H1 (cell line): ENCODE measurements at regions not wholly inside any gene's neighbourhood (a gene's known extent, or its start where the extent isn't known, plus 50 kb on each side); places are given as distances from the start of the nearest gene placed in this dataset.

ENCODE experiments used
- CTCF ChIA-PET: fragments of 300-600 bp; sonication (Branson Sonifier 250); formaldehyde crosslinking; loops from one replicate; lab custom pipeline; 2021; ENCODE audit not compliant: partially characterized antibody; lab: Charles Lee
- POLR2A ChIA-PET: fragments of 300-600 bp; sonication (Branson Sonifier 250); formaldehyde crosslinking; loops from one replicate; lab custom pipeline; 2021; ENCODE audit warnings: inconsistent platforms; ENCODE audit not compliant: partially characterized antibody; lab: Charles Lee
- DNase-seq, 2 experiments: peaks; one replicate each; pipeline versions ENCODE4 v3.0.0 to v3.0.0-alpha.2; 2010 to 2022; ENCODE audit warnings: low spot score in 2 of 2, low read depth in 1 of 2, mixed read lengths in 1 of 2
- FAIRE-seq: peaks from 2 replicates; lab custom pipeline; 2011; peaks lifted over from hg19 to GRCh38; lab: Jason Lieb, UNC
- H2AFZ ChIP-seq: 2 replicates; pipeline ENCODE4 v1.8.1; 2012; ENCODE audit warnings: low read length, inconsistent platforms
- H2AK5ac ChIP-seq: 2 replicates; pipeline ENCODE4 v1.6.1; 2013; ENCODE audit warnings: low read depth, low read length
- H2BK120ac ChIP-seq: replicated peaks from 2 replicates; pipeline ENCODE3; 2013; ENCODE audit warnings: low read depth, low read length, inconsistent platforms
- H2BK12ac ChIP-seq: 2 replicates; pipeline ENCODE4 v1.6.1; 2013; ENCODE audit warnings: low read depth, low read length
- H2BK15ac ChIP-seq: 2 replicates; pipeline ENCODE4 v1.6.1; 2013; ENCODE audit warnings: low read length
- H2BK20ac ChIP-seq: 2 replicates; pipeline ENCODE4 v1.6.1; 2013; ENCODE audit warnings: low read length
- H2BK5ac ChIP-seq: 2 replicates; pipeline ENCODE4 v1.6.1; 2013; ENCODE audit warnings: low read depth, low read length
- H3K14ac ChIP-seq: 2 replicates; pipeline ENCODE4 v1.6.1; 2013; ENCODE audit warnings: inconsistent platforms; ENCODE audit not compliant: insufficient read length
- H3K18ac ChIP-seq: 2 replicates; pipeline ENCODE4 v1.6.1; 2013; ENCODE audit warnings: low read length; ENCODE audit errors: extremely low read depth
- H3K23ac ChIP-seq: 2 replicates; pipeline ENCODE4 v1.6.1; 2013; ENCODE audit warnings: inconsistent platforms; ENCODE audit not compliant: insufficient read length
- H3K23me2 ChIP-seq: 2 replicates; pipeline ENCODE4 v1.6.1; 2013; ENCODE audit warnings: low read depth, low read length
- H3K27ac ChIP-seq: 2 replicates; pipeline ENCODE4 v1.6.1; 2011; ENCODE audit warnings: low read depth, low read length, inconsistent platforms
- H3K27me3 ChIP-seq, 4 experiments: replicated peaks in 1 of 4; 1 replicate in 1 of 4; 2 replicates in 3 of 4; pipeline versions ENCODE4 v1.6.1 to v1.8.1; 2011 to 2013; ENCODE audit warnings: low read length in 3 of 4, mild to moderate bottlenecking in 3 of 4, inconsistent platforms in 2 of 4, mixed read lengths in 2 of 4, moderate library complexity in 1 of 4; ENCODE audit not compliant: control insufficient read depth in 3 of 4, insufficient read depth in 3 of 4; ENCODE audit errors: extremely low read depth in 1 of 4
- H3K36me3 ChIP-seq, 4 experiments: 2 replicates each; pipeline versions ENCODE4 v1.6.1 to v1.8.1; 2011 to 2013; ENCODE audit warnings: mild to moderate bottlenecking in 4 of 4, low read length in 3 of 4, moderate library complexity in 2 of 4, control low read depth in 1 of 4, inconsistent platforms in 1 of 4; ENCODE audit not compliant: insufficient read depth in 4 of 4, control insufficient read depth in 2 of 4
- H3K4ac ChIP-seq: replicated peaks from 2 replicates; pipeline ENCODE3; 2013; ENCODE audit warnings: low read length, low read depth, mixed read lengths, inconsistent platforms; ENCODE audit not compliant: insufficient read length
- H3K4me1 ChIP-seq, 4 experiments: replicated peaks in 1 of 4; 1 replicate in 1 of 4; 2 replicates in 3 of 4; pipeline versions ENCODE4 v1.6.1 to v1.8.1; 2011 to 2013; ENCODE audit warnings: low read length in 3 of 4, inconsistent platforms in 2 of 4, mixed read lengths in 1 of 4; ENCODE audit not compliant: insufficient read depth in 4 of 4, control insufficient read depth in 3 of 4
- H3K4me2 ChIP-seq, 2 experiments: 2 replicates each; pipeline versions ENCODE4 v1.6.1 to v1.8.1; 2011 to 2013; ENCODE audit warnings: low read depth in 2 of 2, low read length in 2 of 2, control low read depth in 1 of 2, inconsistent platforms in 1 of 2, mild to moderate bottlenecking in 1 of 2; ENCODE audit not compliant: insufficient read depth in 1 of 2
- H3K4me3 ChIP-seq, 4 experiments: fragments of 200-600, 300-600 bp in 1 of 4; sonication (generic), shearing (Covaris generic), sonication (Bioruptor Twin) in 1 of 4; 2 replicates each; pipeline versions ENCODE4 v1.5.1 to v1.8.1; 2011 to 2016; ENCODE audit warnings: low read length in 4 of 4, low read depth in 3 of 4, control low read depth in 2 of 4, inconsistent platforms in 2 of 4, mild to moderate bottlenecking in 2 of 4, mixed read lengths in 1 of 4, moderate library complexity in 1 of 4; ENCODE audit not compliant: insufficient read depth in 2 of 4; ENCODE audit errors: extremely low read depth in 1 of 4
- H3K56ac ChIP-seq: replicated peaks from 2 replicates; pipeline ENCODE3; 2013; ENCODE audit warnings: low read depth, mild to moderate bottlenecking, mixed read lengths, low read length, inconsistent platforms; ENCODE audit not compliant: insufficient read length
- H3K79me1 ChIP-seq: 2 replicates; pipeline ENCODE4 v1.6.1; 2013; ENCODE audit warnings: low read depth, low read length, control low read depth
- H3K79me2 ChIP-seq, 2 experiments: 2 replicates each; pipeline versions ENCODE4 v1.6.1 to v1.8.1; 2012 to 2013; ENCODE audit warnings: low read length in 2 of 2, mild to moderate bottlenecking in 2 of 2, inconsistent platforms in 1 of 2; ENCODE audit not compliant: insufficient read depth in 2 of 2, control insufficient read depth in 1 of 2
- H3K9ac ChIP-seq, 4 experiments: replicated peaks in 1 of 4; 1 replicate in 1 of 4; 2 replicates in 3 of 4; pipeline versions ENCODE4 v1.6.1 to v1.8.1; 2011 to 2013; ENCODE audit warnings: low read depth in 3 of 4, low read length in 3 of 4, control low read depth in 2 of 4, mild to moderate bottlenecking in 2 of 4, moderate library complexity in 2 of 4, inconsistent platforms in 1 of 4; ENCODE audit errors: extremely low read depth in 1 of 4
- H3K9me3 ChIP-seq, 2 experiments: 2 replicates each; pipeline versions ENCODE4 v1.6.1 to v1.8.1; 2012 to 2013; ENCODE audit warnings: mild to moderate bottlenecking in 2 of 2, moderate library complexity in 2 of 2, control low read depth in 1 of 2, inconsistent platforms in 1 of 2, low read depth in 1 of 2, low read length in 1 of 2, mixed read lengths in 1 of 2; ENCODE audit not compliant: insufficient read depth in 2 of 2
- H4K20me1 ChIP-seq, 2 experiments: replicated peaks in 1 of 2; 2 replicates each; pipeline versions ENCODE3 to v1.8.1; 2011 to 2013; ENCODE audit warnings: inconsistent platforms in 2 of 2, low read length in 2 of 2, mild to moderate bottlenecking in 1 of 2; ENCODE audit not compliant: insufficient read depth in 2 of 2, control insufficient read depth in 1 of 2
- H4K5ac ChIP-seq: 2 replicates; pipeline ENCODE4 v1.6.1; 2013; ENCODE audit warnings: low read length, low read depth, mixed read lengths, inconsistent platforms; ENCODE audit not compliant: insufficient read length
- H4K8ac ChIP-seq: 2 replicates; pipeline ENCODE4 v1.8.0; 2013; ENCODE audit warnings: mild to moderate bottlenecking, moderate library complexity, low read length, inconsistent platforms; ENCODE audit not compliant: insufficient read depth; ENCODE audit errors: extremely low read depth
- H4K91ac ChIP-seq: replicated peaks from 2 replicates; pipeline ENCODE3; 2013; ENCODE audit warnings: low read length, mixed read lengths, inconsistent platforms; ENCODE audit not compliant: insufficient read length
- FOSL1 ChIP-seq: IDR thresholded peaks from 2 replicates; pipeline ENCODE4 v1.6.1; 2011; ENCODE audit warnings: mild to moderate bottlenecking, low read depth, low read length, moderate library complexity; ENCODE audit not compliant: insufficient read depth
- GTF2F1 ChIP-seq: IDR thresholded peaks from 2 replicates; pipeline ENCODE4 v1.6.1; 2012; ENCODE audit warnings: low read depth, low read length, improper control_type of control experiment, borderline replicate concordance
- KDM1A ChIP-seq: fragments of 200-600, 300-600 bp; sonication (generic); IDR thresholded peaks from 2 replicates; pipeline ENCODE4 v1.7.1; 2016; ENCODE audit warnings: mild to moderate bottlenecking, low read length, borderline replicate concordance
- NANOG ChIP-seq: IDR thresholded peaks from 2 replicates; pipeline ENCODE4 v1.6.1; 2011; ENCODE audit warnings: low read length, low read depth, mild to moderate bottlenecking, inconsistent platforms; ENCODE audit not compliant: insufficient read depth, poor library complexity, severe bottlenecking
- PHF8 ChIP-seq: fragments of 200-600 bp; sonication (generic); conservative IDR thresholded peaks from 2 replicates; pipeline ENCODE4 v1.7.1; 2012; ENCODE audit warnings: low read depth, mild to moderate bottlenecking, inconsistent platforms, low read length, moderate library complexity
- POLR2AphosphoS5 ChIP-seq: IDR thresholded peaks from 2 replicates; pipeline ENCODE4 v1.6.1; 2011; ENCODE audit warnings: low read depth, low read length
- POU5F1 ChIP-seq: IDR thresholded peaks from 2 replicates; pipeline ENCODE4 v1.6.1; 2011; ENCODE audit warnings: low read depth, mild to moderate bottlenecking, low read length, moderate library complexity
- SRF ChIP-seq: IDR thresholded peaks from 2 replicates; pipeline ENCODE4 v1.6.1; 2011; ENCODE audit warnings: mild to moderate bottlenecking, low read depth, low read length, moderate library complexity
- TEAD4 ChIP-seq: IDR thresholded peaks from 2 replicates; pipeline ENCODE4 v1.6.1; 2012; ENCODE audit warnings: low read depth, low read length, inconsistent platforms, mixed read lengths
- YY1 ChIP-seq: IDR thresholded peaks from 2 replicates; pipeline ENCODE4 v1.6.1; 2011; ENCODE audit warnings: low read depth, mild to moderate bottlenecking, low read length
- WGBS, 2 experiments: shearing (Covaris generic) in 1 of 2; methylation state at CpG; one replicate each; pipeline versions ENCODE4 v1.1.6 to v1.1.7; 2013 to 2015; ENCODE audit warnings: low lambda C conversion rate in 2 of 2, mixed read lengths in 2 of 2, inconsistent platforms in 1 of 2, low coverage in 1 of 2, missing lambda C conversion rate in 1 of 2; ENCODE audit not compliant: insufficient replicate concordance in 2 of 2, insufficient coverage in 1 of 2, insufficient read length in 1 of 2; ENCODE audit errors: extremely low coverage in 1 of 2, missing lambda C conversion rate in 1 of 2; 5-methylcytosine and 5-hydroxymethylcytosine counted together
- TF ChIP-seq, protein P1 (sequence below): IDR thresholded peaks from 2 replicates; pipeline ENCODE4 v1.6.1; 2012; ENCODE audit warnings: inconsistent platforms

DNA sequence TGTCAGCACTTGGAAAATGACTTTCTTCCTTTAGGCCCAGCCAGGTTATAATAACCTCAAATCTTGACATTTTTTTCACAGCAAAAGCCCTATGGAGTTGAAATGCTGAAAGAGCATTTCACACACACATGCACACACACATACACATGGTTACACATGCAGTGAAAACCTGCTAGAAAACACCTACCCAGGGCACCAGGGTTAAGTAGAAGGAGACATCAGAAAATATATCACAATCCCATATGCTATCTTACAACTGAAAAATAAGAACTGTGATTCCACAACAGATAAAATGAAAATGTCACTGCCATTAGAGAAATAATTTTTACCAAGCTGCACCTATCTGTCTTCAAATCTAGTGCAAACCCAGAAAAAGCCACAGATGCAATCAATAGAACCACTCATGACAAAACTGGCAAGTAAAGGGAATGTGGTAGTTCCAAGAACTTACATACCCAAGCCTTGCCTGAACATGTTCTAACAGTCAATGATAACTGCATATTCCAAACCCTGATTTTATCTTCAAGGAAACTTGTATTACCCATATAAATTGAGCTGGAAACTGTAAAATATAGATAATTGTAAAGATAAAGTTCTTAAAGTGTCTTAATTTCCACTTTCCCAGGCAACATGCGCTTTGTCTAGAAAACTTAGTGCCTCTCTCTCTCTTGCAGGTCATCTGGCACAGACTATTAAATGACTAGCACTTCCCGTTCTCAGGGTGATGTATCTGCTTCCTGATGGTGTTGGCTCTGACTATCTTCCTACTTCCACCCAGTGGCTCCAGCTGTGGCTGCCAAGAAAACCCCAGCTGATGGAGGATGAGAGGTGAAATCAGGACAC lies 250.2 kb upstream of the PTGER4 start:
- Histone ChIP-seq H4K20me1 (no peaks in the 10 kb centered on the region), H3K36me3 (no peaks in the 10 kb centered on the region), H2BK20ac (no peak overlapping the region), H3K18ac (no peak overlapping the region), H3K23ac (no peak overlapping the region), H4K91ac (no peak overlapping the region), H2BK5ac (no peak overlapping the region), H3K56ac (no peak overlapping the region), H3K27me3 (no peaks in the 10 kb centered on the region), H3K9ac (no peak overlapping the region), H3K27ac (no peak overlapping the region), H3K23me2 (no peaks in the 10 kb centered on the region), H3K4me1 (peaks cover 0 to 5% (median 0%) of the 10 kb centered on the region in 4 experiments; a peak in 1 of 7 replicates), H3K14ac (no peak overlapping the region), H2BK15ac (no peak overlapping the region), H2BK12ac (no peak overlapping the region), H2BK120ac (no peak overlapping the region), H4K8ac (no peak overlapping the region), H3K4ac (no peak overlapping the region), H4K5ac (no peak overlapping the region), H3K79me1 (no peaks in the 10 kb centered on the region), H3K9me3 (no peaks in the 10 kb centered on the region; a peak in 1 of 4 replicates), H3K79me2 (no peaks in the 10 kb centered on the region), H2AK5ac (no peak overlapping the region), H3K4me3 (no peak overlapping the region), H3K4me2 (no peak overlapping the region), H2AFZ (no peak overlapping the region)
- 94% methylated on average over 2 of the region's 2 CpGs; no CpG with 5 or more reads in 1 of the 2 experiments for WGBS, 2 experiments
- no peak for DNase-seq
- ChIA-PET POLR2A (no interaction called here), CTCF (no interaction called here)
- no peak for FAIRE-seq
- TF ChIP-seq KDM1A (no peak), TEAD4 (no peak), FOSL1 (no peak), POU5F1 (no peak), SRF (no peak), NANOG (no peak), PHF8 (no peak), YY1 (no peak), POLR2AphosphoS5 (no peak), GTF2F1 (no peak)
- TF ChIP-seq, protein P1, sequence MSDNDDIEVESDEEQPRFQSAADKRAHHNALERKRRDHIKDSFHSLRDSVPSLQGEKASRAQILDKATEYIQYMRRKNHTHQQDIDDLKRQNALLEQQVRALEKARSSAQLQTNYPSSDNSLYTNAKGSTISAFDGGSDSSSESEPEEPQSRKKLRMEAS, result no peak
